GM21786 (cell line): ENCODE measurements at regions not wholly inside any gene's neighbourhood (a gene's known extent, or its start where the extent isn't known, plus 50 kb on each side); places are given as distances from the start of the nearest gene placed in this dataset.

Experiments
- ATAC-seq: cut with Tn5 transposase; IDR thresholded peaks from one replicate; pipeline ENCODE4 v1.9.1; 2021; ENCODE audit not compliant: unreplicated experiment

GRCh38 chr9:14467675-14468374 lies 153.9 kb upstream of the NFIB start:
- ATAC-seq = no peak

- ATAC-seq = no peak
Observed at GRCh38 chr9:14466828-14467227, 152.9 kb upstream of the NFIB start.

- no peak for ATAC-seq
Observed at GRCh38 chr9:14466429-14466818, 152.5 kb upstream of the NFIB start.

GRCh38 chr9:14462950-14463349 lies 149.0 kb upstream of the NFIB start:
- ATAC-seq = no peak

- no peak for ATAC-seq
Observed at GRCh38 chr9:14455243-14455642, 141.3 kb upstream of the NFIB start.

- ATAC-seq = no peak
Observed at GRCh38 chr9:14453286-14453685, 139.3 kb upstream of the NFIB start.

GRCh38 chr9:14452539-14452938 lies 138.6 kb upstream of the NFIB start:
- no peak for ATAC-seq

- peak; percentile 91 for ATAC-seq
Observed at GRCh38 chr9:14451949-14452348, 138.0 kb upstream of the NFIB start.

GRCh38 chr9:14447103-14447502 lies 133.2 kb upstream of the NFIB start:
- no peak for ATAC-seq

GRCh38 chr9:14445946-14446345 lies 132.0 kb upstream of the NFIB start:
- no peak for ATAC-seq

GRCh38 chr9:14442956-14443355 lies 129.0 kb upstream of the NFIB start:
- no peak for ATAC-seq

GRCh38 chr9:14441976-14442651 lies 128.2 kb upstream of the NFIB start:
- no peak for ATAC-seq

GRCh38 chr9:14441115-14441514 lies 127.2 kb upstream of the NFIB start:
- no peak for ATAC-seq

- no peak for ATAC-seq
Observed at GRCh38 chr9:14440062-14440461, 126.1 kb upstream of the NFIB start.

GRCh38 chr9:14439555-14439954 lies 125.6 kb upstream of the NFIB start:
- ATAC-seq = no peak

GRCh38 chr9:14438232-14439021 lies 124.5 kb upstream of the NFIB start:
- ATAC-seq = no peak

GRCh38 chr9:14437354-14438231 lies 123.7 kb upstream of the NFIB start:
- ATAC-seq = no peak

- ATAC-seq = no peak
Observed at GRCh38 chr9:14435871-14436270, 121.9 kb upstream of the NFIB start.

- no peak for ATAC-seq
Observed at GRCh38 chr9:14434971-14435718, 121.2 kb upstream of the NFIB start.

- ATAC-seq = no peak
Observed at GRCh38 chr9:14434158-14434504, 120.2 kb upstream of the NFIB start.
